A673 (cell line): ENCODE measurements at regions not wholly inside any gene's neighbourhood (a gene's known extent, or its start where the extent isn't known, plus 50 kb on each side); places are given as distances from the start of the nearest gene placed in this dataset.

Experiments used
- BruUV-seq: library from RNA; stranded (reverse); fragments of 400-500 nt; replicated peaks from 2 replicates; lab custom pipeline; 2021; lab: Mats Ljungman, UMichigan
- CTCF ChIA-PET: fragments of 300-600 bp; sonication (Branson Sonifier 250); formaldehyde crosslinking; loops from one replicate; lab custom pipeline; 2022; ENCODE audit warnings: antibody characterized with exemption; lab: Charles Lee
- POLR2A ChIA-PET: fragments of 300-600 bp; sonication (Branson Sonifier 250); formaldehyde crosslinking; loops from one replicate; lab custom pipeline; 2022; ENCODE audit warnings: antibody characterized with exemption; ENCODE audit not compliant: low non-redundant PET; lab: Charles Lee
- DNase-seq: peaks from one replicate; pipeline ENCODE4 v3.0.0-alpha.2; 2015; ENCODE audit warnings: low spot score
- H3K27ac ChIP-seq: fragments of 200-600 bp; sonication (generic); 2 replicates; pipeline ENCODE4 v1.5.1; 2016; ENCODE audit warnings: mixed run types, low read depth, mild to moderate bottlenecking, mixed read lengths, antibody characterized with exemption, low read length; ENCODE audit not compliant: poor library complexity, severe bottlenecking
- H3K27me3 ChIP-seq: fragments of 200-600 bp; sonication (generic); replicated peaks from 2 replicates; pipeline ENCODE4 v1.6.1; 2017; ENCODE audit warnings: mixed run types, low read depth, mild to moderate bottlenecking, mixed read lengths, antibody characterized with exemption, low read length; ENCODE audit not compliant: insufficient read depth, poor library complexity
- H3K36me3 ChIP-seq: fragments of 200-600 bp; sonication (generic); 2 replicates; pipeline ENCODE4 v1.6.1; 2016; ENCODE audit warnings: mixed run types, mild to moderate bottlenecking, mixed read lengths, antibody characterized with exemption, low read length; ENCODE audit not compliant: insufficient read depth, poor library complexity, severe bottlenecking
- H3K4me1 ChIP-seq: fragments of 200-600 bp; sonication (generic); 2 replicates; pipeline ENCODE4 v1.6.1; 2017; ENCODE audit warnings: mixed run types, mild to moderate bottlenecking, mixed read lengths, antibody characterized with exemption, low read length; ENCODE audit not compliant: insufficient read depth, poor library complexity, severe bottlenecking
- H3K4me3 ChIP-seq: fragments of 200-600 bp; sonication (generic); 2 replicates; pipeline ENCODE4 v1.5.1; 2016; ENCODE audit warnings: low read depth, mixed run types, mild to moderate bottlenecking, mixed read lengths, low read length; ENCODE audit not compliant: poor library complexity, severe bottlenecking
- H3K9me3 ChIP-seq: fragments of 200-600 bp; sonication (generic); 2 replicates; pipeline ENCODE4 v1.6.1; 2016; ENCODE audit warnings: mixed run types, low read depth, mild to moderate bottlenecking, mixed read lengths, antibody characterized with exemption, low read length; ENCODE audit not compliant: poor library complexity, severe bottlenecking
- EZH2 ChIP-seq: fragments of 200-600 bp; sonication (generic); IDR thresholded peaks from 2 replicates; pipeline ENCODE4 v1.6.1; 2017; ENCODE audit warnings: borderline replicate concordance, low read depth, mild to moderate bottlenecking, mixed read lengths, antibody characterized with exemption, low read length; ENCODE audit not compliant: poor library complexity, severe bottlenecking
- intact Hi-C: fragments of 100-400 bp; cut with micrococcal nuclease; formaldehyde crosslinking; loops from one replicate; pipeline ENCODE4 v1.10.0; 2022; ENCODE audit not compliant: unreplicated experiment
- TF ChIP-seq, protein P1 (sequence below): fragments of 300-800, 200-600 bp; sonication (generic); conservative IDR thresholded peaks from 2 replicates; pipeline ENCODE4 v1.5.1; 2017; ENCODE audit warnings: low read depth, mild to moderate bottlenecking, antibody characterized with exemption, low read length, moderate library complexity, mixed read lengths

- no peak overlapping the region for H3K4me3 ChIP-seq
- H3K27ac ChIP-seq = no peak overlapping the region
- intact Hi-C loops = no loop called here
- peaks cover 3% of the 10 kb centered on the region for H3K4me1 ChIP-seq
- no TSS peak for BruUV-seq
- no peaks in the 10 kb centered on the region for H3K27me3 ChIP-seq
- ChIA-PET POLR2A (interaction anchor here (0.6 kb wide), 1 partner anchor 181 kb away, joined by 8 read pairs; no protein-coding TSS in a partner anchor), CTCF (no interaction called here)
- H3K9me3 ChIP-seq = no peaks in the 10 kb centered on the region
- TF ChIP-seq EZH2 = no peak
- TF ChIP-seq, protein P1, sequence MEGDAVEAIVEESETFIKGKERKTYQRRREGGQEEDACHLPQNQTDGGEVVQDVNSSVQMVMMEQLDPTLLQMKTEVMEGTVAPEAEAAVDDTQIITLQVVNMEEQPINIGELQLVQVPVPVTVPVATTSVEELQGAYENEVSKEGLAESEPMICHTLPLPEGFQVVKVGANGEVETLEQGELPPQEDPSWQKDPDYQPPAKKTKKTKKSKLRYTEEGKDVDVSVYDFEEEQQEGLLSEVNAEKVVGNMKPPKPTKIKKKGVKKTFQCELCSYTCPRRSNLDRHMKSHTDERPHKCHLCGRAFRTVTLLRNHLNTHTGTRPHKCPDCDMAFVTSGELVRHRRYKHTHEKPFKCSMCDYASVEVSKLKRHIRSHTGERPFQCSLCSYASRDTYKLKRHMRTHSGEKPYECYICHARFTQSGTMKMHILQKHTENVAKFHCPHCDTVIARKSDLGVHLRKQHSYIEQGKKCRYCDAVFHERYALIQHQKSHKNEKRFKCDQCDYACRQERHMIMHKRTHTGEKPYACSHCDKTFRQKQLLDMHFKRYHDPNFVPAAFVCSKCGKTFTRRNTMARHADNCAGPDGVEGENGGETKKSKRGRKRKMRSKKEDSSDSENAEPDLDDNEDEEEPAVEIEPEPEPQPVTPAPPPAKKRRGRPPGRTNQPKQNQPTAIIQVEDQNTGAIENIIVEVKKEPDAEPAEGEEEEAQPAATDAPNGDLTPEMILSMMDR = no peak
- no peak for DNase-seq
- H3K36me3 ChIP-seq = no peaks in the 10 kb centered on the region
Measured at GRCh38 chr3:13947912-13948311, 68.0 kb upstream of the WNT7A start.

GRCh38 chr3:13939206-13939605 is 59.3 kb upstream of the WNT7A start:
- BruUV-seq = no TSS peak
- Histone ChIP-seq H3K4me1 (no peaks in the 10 kb centered on the region), H3K27ac (no peak overlapping the region), H3K4me3 (no peak overlapping the region), H3K9me3 (no peaks in the 10 kb centered on the region), H3K27me3 (no peaks in the 10 kb centered on the region), H3K36me3 (no peaks in the 10 kb centered on the region)
- TF ChIP-seq, protein P1 = no peak
- no peak for TF ChIP-seq EZH2
- CTCF ChIA-PET = no interaction called here
- DNase-seq = no peak
- intact Hi-C loops = no loop called here
- POLR2A ChIA-PET = no interaction called here

DNA sequence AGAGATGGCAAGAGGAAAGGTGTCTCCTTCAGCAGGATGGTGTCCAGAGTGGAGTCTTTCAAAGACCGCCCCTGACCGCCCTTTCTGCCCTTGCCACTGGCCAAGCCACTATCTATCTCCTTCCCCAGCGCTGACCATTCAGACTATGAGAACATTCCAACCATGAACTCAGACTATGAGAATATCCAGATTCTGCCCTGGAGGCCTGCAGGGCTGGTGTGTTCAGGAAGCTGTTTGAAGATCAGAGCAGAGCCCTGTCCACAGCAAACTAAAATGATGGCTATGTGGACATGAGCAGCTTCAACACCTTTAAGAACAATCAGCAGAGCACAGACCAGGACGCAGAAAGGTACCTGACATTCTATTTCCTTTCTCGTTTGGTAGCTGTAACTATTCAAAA is 57.3 kb upstream of the WNT7A start:
- no peak for TF ChIP-seq EZH2
- TF ChIP-seq, protein P1 = no peak
- no peak for DNase-seq
- intact Hi-C loops = no loop called here
- H3K27ac ChIP-seq = no peak overlapping the region
- no peaks in the 10 kb centered on the region for H3K9me3 ChIP-seq
- no TSS peak for BruUV-seq
- no peaks in the 10 kb centered on the region for H3K4me1 ChIP-seq
- no peaks in the 10 kb centered on the region for H3K27me3 ChIP-seq
- no peak overlapping the region for H3K4me3 ChIP-seq
- POLR2A ChIA-PET = no interaction called here
- CTCF ChIA-PET = no interaction called here
- no peaks in the 10 kb centered on the region for H3K36me3 ChIP-seq
